ENCODE measurements at regions not wholly inside any gene's neighbourhood (a gene's known extent, or its start where the extent isn't known, plus 50 kb on each side); places are given as distances from the start of the nearest gene placed in this dataset.

GRCh38 chr12:89154743-89155499 lies 197.4 kb downstream of the DUSP6 start:
- TF ChIP-seq, protein P1, sequence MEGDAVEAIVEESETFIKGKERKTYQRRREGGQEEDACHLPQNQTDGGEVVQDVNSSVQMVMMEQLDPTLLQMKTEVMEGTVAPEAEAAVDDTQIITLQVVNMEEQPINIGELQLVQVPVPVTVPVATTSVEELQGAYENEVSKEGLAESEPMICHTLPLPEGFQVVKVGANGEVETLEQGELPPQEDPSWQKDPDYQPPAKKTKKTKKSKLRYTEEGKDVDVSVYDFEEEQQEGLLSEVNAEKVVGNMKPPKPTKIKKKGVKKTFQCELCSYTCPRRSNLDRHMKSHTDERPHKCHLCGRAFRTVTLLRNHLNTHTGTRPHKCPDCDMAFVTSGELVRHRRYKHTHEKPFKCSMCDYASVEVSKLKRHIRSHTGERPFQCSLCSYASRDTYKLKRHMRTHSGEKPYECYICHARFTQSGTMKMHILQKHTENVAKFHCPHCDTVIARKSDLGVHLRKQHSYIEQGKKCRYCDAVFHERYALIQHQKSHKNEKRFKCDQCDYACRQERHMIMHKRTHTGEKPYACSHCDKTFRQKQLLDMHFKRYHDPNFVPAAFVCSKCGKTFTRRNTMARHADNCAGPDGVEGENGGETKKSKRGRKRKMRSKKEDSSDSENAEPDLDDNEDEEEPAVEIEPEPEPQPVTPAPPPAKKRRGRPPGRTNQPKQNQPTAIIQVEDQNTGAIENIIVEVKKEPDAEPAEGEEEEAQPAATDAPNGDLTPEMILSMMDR (IDR thresholded peaks at IDR 0.05) = no peak
- no peak for TF ChIP-seq POLR2A (IDR thresholded peaks at IDR 0.05)
